ENCODE measurements at regions not wholly inside any gene's neighbourhood (a gene's known extent, or its start where the extent isn't known, plus 50 kb on each side); places are given as distances from the start of the nearest gene placed in this dataset.
A peak's percentile ranks its signal among the peaks of the same experiment; 100 is the strongest.

GRCh38 chr12:75591628-75592027, 80.2 kb upstream of the KRR1 start:
- Histone ChIP-seq H3K79me2 (ENCODE audit: insufficient read depth) (no peaks in the 10 kb centered on the region), H3K4me2 (no peak overlapping the region), H3K4me3 (ENCODE audit: low read depth in 2 of 2, low read length in 1 of 2) (no peak overlapping the region), H3K36me3 (replicated peaks in 1 of 2; ENCODE audit: control insufficient read depth in 1 of 2, insufficient read depth in 2 of 2, low read length in 1 of 2) (no peaks in the 10 kb centered on the region), H3K27ac (ENCODE audit: low read depth in 2 of 2, low read length in 1 of 2) (peak overlapping the region in 1 of 2 experiments; percentile 39; a peak in 1 of 4 replicates), H2AFZ (ENCODE audit: low read depth) (no peak overlapping the region), H3F3A (replicated peaks; ENCODE audit: insufficient read depth) (no peaks in the 10 kb centered on the region), H3K4me1 (ENCODE audit: control insufficient read depth in 1 of 2, insufficient read depth in 2 of 2, low read depth in 1 of 2, low read length in 1 of 2) (peaks cover 6 to 17% of the 10 kb centered on the region in 2 experiments; a peak in 3 of 4 replicates), H3K9ac (no peak overlapping the region), H4K20me1 (ENCODE audit: insufficient read depth) (no peaks in the 10 kb centered on the region), H3K27me3 (ENCODE audit: insufficient read depth) (no peaks in the 10 kb centered on the region), H3K9me2 (no peaks in the 10 kb centered on the region), H3K9me3 (no peaks in the 10 kb centered on the region)
- TF ChIP-seq TCF12 (IDR thresholded peaks at IDR 0.05): 0 out of 2 replicates have a peak, but pooled peaks have one; percentile 11
- peak; percentile 68 for TF ChIP-seq CHD2 (IDR thresholded peaks at IDR 0.05; ENCODE audit: low read length, partially characterized antibody)
- TF ChIP-seq TEAD4 (IDR thresholded peaks at IDR 0.05; ENCODE audit: borderline replicate concordance, insufficient read depth): no peak
- no peak for TF ChIP-seq MXI1 (IDR thresholded peaks at IDR 0.05; ENCODE audit: low read depth, low read length)
- no peak for TF ChIP-seq CTCF (IDR thresholded peaks at IDR 0.05)
- TF ChIP-seq GATA2 (CRISPR knock-in tag; IDR thresholded peaks at IDR 0.05): peak; percentile 82
- TF ChIP-seq RCOR1 (IDR thresholded peaks at IDR 0.05; ENCODE audit: low read length): peak; percentile 80
- no peak for TF ChIP-seq RFX5 (IDR thresholded peaks at IDR 0.05; ENCODE audit: low read length)
- peak in 1 of 2 experiments; percentile 83; a peak in 1 of 4 replicates for TF ChIP-seq EP300 (IDR thresholded peaks at IDR 0.05; ENCODE audit: borderline replicate concordance in 1 of 2, low read depth in 1 of 2, low read length in 1 of 2)
- ChIA-PET POLR2A (no interaction called here), CTCF (interaction anchor here (0.9 to 1.5 kb wide), 5 partner anchors 32 to 756 kb away, joined by 3 to 4 read pairs (median 3); partner anchors contain the start of genes BBS10 and PHLDA1)
- WGBS (ENCODE audit: low lambda C conversion rate): 55% methylated on average over 1 of the region's 1 CpG
- DNase-seq: peak; percentile 14

- POLR2A ChIA-PET: no interaction called here
- H3K9me2 ChIP-seq: no peaks in the 10 kb centered on the region
- DNase-seq: no peak
- peaks cover 16% of the 10 kb centered on the region for H3F3A ChIP-seq (replicated peaks; ENCODE audit: insufficient read depth)
- no peak overlapping the region for H3K4me2 ChIP-seq
- H3K27ac ChIP-seq (ENCODE audit: low read depth in 2 of 2, low read length in 1 of 2): no peak overlapping the region
- H2AFZ ChIP-seq (ENCODE audit: low read depth): no peak overlapping the region
- H3K27me3 ChIP-seq (ENCODE audit: insufficient read depth): no peaks in the 10 kb centered on the region
- H3K4me3 ChIP-seq (ENCODE audit: low read depth in 2 of 2, low read length in 1 of 2): no peak overlapping the region
- no peaks in the 10 kb centered on the region for H3K9me3 ChIP-seq
- no peaks in the 10 kb centered on the region for H3K36me3 ChIP-seq (replicated peaks in 1 of 2; ENCODE audit: control insufficient read depth in 1 of 2, insufficient read depth in 2 of 2, low read length in 1 of 2)
- WGBS (ENCODE audit: low lambda C conversion rate): 58% methylated on average over 2 of the region's 2 CpGs
- TF ChIP-seq CTCF (IDR thresholded peaks at IDR 0.05) (no peak), USF1 (IDR thresholded peaks at IDR 0.05; ENCODE audit: borderline replicate concordance, low read depth) (no peak), USF2 (IDR thresholded peaks at IDR 0.05; ENCODE audit: borderline replicate concordance, low read depth, low read length) (no peak), TAF1 (IDR thresholded peaks at IDR 0.05; ENCODE audit: borderline replicate concordance, low read depth, low read length) (no peak), RXRA (IDR thresholded peaks at IDR 0.05; ENCODE audit: borderline replicate concordance, low read depth) (no peak)
- peaks cover 17 to 18% of the 10 kb centered on the region in 2 experiments for H3K4me1 ChIP-seq (ENCODE audit: control insufficient read depth in 1 of 2, insufficient read depth in 2 of 2, low read depth in 1 of 2, low read length in 1 of 2)
- no peaks in the 10 kb centered on the region for H3K79me2 ChIP-seq (ENCODE audit: insufficient read depth)
- CTCF ChIA-PET: interaction anchor here (0.7 to 1.7 kb wide), 4 partner anchors 13 to 248 kb away, joined by 3 to 4 read pairs (median 3); no protein-coding TSS in a partner anchor
- no peak overlapping the region for H3K9ac ChIP-seq
- no peaks in the 10 kb centered on the region for H4K20me1 ChIP-seq (ENCODE audit: insufficient read depth)
Observed at GRCh38 chr12:75589801-75590200, 78.4 kb upstream of the KRR1 start.
